Left lobe of liver (tissue), 2 donors: ENCODE measurements at regions not wholly inside any gene's neighbourhood (a gene's known extent, or its start where the extent isn't known, plus 50 kb on each side); places are given as distances from the start of the nearest gene placed in this dataset.
A peak's percentile ranks its signal among the peaks of the same experiment; 100 is the strongest.
"Not testable (repeated sequence)": the region's sequence is repeated elsewhere in the genome, so short reads cannot be mapped to it uniquely, and the experiment has no call there.

Experiments used
- ATAC-seq: fragments of 200-7000 bp; cut with Tn5 transposase; one replicate; pipeline ENCODE4 v1.9.1; 2020; ENCODE audit warnings: mild to moderate bottlenecking, moderate library complexity
- DNase-seq: peaks from one replicate; pipeline ENCODE4 v3.0.0-alpha.2; 2020; ENCODE audit warnings: low spot score
- donor health status: DM: no; HTN: no; CAD: no; lungs with moderate emphysema.
- donor health status: DM: no; HTN: yes; CAD: no.

DNA sequence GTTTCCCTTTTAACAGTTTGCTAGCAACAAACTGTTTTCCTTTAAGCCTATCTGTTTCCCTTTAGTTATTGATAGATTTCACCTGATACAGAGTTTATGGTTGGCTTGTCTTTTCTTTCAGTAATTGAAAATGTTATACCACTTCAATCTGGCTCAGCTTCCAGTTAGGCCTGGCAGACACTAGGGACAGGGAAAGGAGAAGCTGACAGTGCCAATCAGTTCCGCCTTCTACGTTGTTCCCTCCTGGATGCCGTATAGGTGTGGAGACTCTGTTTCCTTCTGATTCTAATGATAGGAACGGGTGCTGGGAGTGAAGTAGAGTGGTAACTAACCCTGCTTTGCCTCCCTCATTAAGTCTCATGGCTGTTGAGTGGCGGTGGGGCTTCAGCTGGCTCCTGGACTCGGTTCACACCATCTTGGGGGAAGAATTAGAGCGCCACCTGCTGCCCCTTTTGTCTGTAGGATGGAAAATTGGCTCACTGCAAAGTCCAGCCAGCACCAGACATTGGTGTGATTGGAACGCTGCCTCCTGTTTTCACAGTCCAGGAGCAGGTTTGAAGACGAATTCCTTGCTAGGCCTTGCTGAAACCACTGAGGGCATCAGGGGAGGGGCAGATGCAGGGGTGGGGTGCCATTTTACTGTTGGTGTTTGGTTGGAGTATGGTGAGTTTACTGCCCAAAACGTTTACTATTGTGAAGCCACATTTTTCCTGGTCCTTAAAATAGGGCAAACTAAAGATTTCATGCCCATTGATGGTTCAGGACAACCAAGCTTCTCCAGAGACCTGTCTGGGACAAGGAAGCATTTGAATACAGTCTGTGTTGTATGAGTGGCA lies 1729.5 kb downstream of the GRIK2 start:
- ATAC-seq (peak; percentile 99), DNase-seq (peak; percentile 78)

GRCh38 chr6:103119056-103119455 lies 1725.5 kb downstream of the GRIK2 start:
- peak; percentile 16 for ATAC-seq
- DNase-seq, result no peak

DNA sequence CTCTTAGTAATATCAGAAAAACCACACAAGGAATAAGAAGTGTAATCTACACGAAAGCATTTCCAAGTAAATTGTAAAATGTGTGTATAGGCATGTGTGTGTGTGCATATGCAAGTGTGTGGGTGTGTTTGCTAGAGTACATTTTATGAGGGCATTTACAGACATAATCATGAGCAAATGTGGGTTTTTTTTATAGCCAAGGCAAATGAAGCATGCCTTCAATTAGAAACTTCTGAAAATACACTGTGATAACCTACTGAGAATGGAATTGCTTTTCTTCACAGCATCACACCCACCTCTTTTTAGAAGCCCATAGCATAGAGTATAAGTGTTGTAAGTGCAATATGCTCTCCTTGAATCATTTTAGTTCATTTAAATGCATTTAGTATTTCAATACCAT lies 1721.1 kb downstream of the GRIK2 start:
- DNase-seq, result no peak
- ATAC-seq, result no peak

GRCh38 chr6:103113416-103113815 lies 1719.9 kb downstream of the GRIK2 start:
- DNase-seq (no peak), ATAC-seq (no peak)

DNA sequence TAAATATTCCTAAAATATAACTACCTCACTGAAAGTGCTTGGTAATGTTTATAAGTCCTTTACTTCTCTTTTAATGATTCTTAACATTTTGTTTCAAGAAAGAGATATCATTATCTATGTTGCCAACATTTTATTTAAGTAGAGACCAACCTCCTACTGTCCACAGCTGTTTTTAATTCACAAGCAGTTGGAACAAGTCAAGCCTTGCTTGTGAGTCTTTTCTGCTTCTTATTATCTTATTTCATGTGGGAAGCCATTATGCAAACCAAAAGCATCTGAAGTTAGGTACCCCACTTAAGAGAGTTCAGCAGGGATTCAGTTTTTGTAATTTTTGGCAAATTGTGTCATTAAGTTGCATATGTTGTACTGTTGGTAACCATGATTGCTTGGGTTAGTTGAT lies 1714.5 kb downstream of the GRIK2 start:
- no peak for ATAC-seq
- DNase-seq, result no peak

GRCh38 chr6:103105686-103106085 lies 1712.2 kb downstream of the GRIK2 start:
- ATAC-seq, result no peak
- DNase-seq, result no peak

DNA sequence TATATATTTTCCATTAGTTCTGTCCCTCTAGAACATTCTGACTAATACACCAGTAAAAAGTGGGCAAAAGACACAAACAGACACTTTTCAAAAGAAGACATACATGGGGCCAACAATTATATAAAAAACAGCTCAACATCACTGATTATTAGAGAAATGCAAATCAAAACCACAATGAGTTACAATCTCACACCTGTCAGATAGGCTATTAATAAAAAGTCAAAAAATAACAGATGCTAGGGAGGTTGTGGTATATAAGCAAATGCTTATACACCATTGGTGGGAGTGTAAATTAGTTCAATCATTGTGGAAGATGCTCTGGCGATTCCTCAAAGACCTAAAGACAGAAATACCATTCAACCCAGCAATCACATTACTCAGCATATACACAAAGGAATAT lies 1707.8 kb downstream of the GRIK2 start:
- ATAC-seq, result no peak
- DNase-seq, result no peak

DNA sequence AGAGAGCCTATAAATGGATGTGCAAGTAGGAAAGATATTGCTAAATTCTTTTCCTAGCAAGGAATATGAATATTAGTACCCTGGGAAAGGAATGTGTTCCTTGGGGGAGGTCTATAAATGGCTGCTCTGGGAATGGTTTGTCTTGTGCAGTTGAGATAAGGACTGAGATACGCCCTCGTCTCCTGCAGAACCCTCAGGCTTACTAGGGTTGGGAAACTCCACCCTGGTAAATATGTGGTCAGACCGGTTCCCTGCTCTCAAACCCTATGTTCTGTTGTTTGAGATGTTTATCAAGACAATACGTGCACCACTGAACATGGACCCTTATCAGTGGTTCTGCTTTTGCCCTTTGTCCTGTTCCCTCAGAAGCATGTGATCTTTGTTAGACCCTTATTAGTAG lies 1698.9 kb downstream of the GRIK2 start:
- DNase-seq, ATAC-seq: not testable (repeated sequence)

- DNase-seq (no peak), ATAC-seq (no peak)
Observed at GRCh38 chr6:103085801-103086200, 1692.3 kb downstream of the GRIK2 start.

GRCh38 chr6:103081876-103082630 lies 1688.5 kb downstream of the GRIK2 start:
- ATAC-seq (no peak), DNase-seq (no peak)

- no peak for DNase-seq
- no peak for ATAC-seq
Observed at GRCh38 chr6:103081126-103081525, 1687.6 kb downstream of the GRIK2 start.

GRCh38 chr6:103080497-103080896 lies 1687.0 kb downstream of the GRIK2 start:
- no peak for DNase-seq
- ATAC-seq, result no peak

DNA sequence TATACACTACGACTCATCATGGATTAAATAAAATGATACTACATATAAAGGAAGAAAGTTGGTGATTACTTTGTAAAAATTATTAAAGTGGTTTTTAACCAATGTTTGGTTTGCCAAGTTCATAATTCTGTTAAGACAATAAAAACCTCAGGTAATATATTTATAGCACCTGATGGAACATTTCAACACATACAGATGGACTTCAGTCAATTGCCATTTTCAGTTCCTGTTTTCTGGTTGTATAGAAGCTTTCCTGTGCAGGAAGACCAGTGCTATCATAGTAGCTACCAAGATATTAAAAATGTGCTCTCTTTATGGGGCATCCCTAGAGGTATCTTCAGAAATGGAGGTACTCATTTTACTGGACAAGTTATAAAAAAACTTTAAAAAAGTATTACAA lies 1686.4 kb downstream of the GRIK2 start:
- ATAC-seq, result no peak
- no peak for DNase-seq

- DNase-seq (no peak), ATAC-seq (no peak)
Observed at GRCh38 chr6:103062136-103062535, 1668.6 kb downstream of the GRIK2 start.

DNA sequence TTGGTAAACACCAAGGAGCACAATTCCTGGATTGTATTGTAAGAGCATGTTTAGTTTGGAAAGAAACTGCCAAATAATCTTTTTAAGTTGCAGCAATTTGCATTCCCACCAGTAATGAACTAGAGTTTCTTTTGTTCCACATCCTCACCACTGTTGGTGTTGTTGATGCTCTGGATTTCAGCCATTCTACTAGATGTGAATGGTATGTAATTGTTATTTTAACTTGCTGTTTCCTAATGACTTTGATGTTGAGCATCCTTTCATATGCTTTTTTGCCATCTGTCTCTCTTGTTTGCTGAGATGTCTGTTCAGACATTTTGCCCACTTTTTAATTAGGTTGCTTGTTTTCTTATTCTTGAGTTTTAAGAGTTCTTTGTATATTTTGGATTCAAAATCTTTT lies 1654.1 kb downstream of the GRIK2 start:
- DNase-seq (no peak), ATAC-seq (no peak)

DNA sequence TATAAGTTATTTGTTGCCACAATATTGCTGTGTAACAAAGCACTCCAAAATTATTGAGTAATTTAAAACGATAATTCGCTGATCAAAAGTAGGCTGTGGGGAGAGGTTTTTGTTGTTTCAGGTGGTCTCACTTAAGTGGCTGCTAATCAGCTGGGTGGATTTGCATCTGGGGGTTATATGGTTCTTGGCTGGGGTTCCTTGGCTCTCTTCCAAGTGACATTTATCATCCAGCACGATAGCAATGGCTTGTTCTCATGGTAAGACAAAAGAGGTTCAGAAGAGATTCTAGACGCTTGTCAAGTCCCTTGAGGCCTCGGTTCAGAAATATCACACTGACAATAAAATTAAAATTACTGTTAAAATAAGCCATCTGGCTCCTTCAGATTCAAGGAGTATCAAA lies 1648.8 kb downstream of the GRIK2 start:
- no peak for ATAC-seq
- DNase-seq, result no peak

GRCh38 chr6:103036846-103037245 lies 1643.3 kb downstream of the GRIK2 start:
- no peak for DNase-seq
- ATAC-seq, result no peak

DNA sequence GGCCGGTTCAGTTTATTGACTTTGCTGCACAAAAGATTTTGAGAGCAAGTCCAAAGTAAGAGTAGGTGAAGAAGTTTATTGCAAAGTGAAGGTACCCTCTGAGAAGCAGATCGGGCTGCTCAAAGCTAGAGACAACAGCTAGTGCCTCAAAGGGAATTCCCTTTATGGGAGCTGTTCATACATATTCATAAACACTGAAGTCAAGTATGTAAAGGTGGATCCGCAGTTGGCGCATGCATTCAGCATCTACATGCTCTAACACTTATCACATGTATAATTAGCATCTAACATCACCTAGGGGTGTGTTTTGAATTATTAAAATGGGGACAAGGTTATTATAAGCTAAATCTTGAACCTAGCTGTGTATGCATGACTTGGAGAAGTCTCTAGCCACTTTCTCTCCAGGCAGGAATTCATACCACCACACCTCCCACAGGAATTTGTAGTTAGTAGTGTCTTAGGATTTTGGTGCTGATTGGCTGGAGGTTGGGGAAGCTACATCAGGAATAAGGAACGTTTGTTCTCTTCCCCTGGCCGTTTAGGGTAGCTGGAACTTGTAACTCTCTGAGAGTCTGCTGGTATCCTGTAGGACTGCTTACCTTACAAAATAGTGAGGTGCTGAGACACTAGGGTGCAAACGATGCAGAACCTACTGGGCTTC lies 1633.9 kb downstream of the GRIK2 start:
- ATAC-seq, result no peak
- no peak for DNase-seq

DNA sequence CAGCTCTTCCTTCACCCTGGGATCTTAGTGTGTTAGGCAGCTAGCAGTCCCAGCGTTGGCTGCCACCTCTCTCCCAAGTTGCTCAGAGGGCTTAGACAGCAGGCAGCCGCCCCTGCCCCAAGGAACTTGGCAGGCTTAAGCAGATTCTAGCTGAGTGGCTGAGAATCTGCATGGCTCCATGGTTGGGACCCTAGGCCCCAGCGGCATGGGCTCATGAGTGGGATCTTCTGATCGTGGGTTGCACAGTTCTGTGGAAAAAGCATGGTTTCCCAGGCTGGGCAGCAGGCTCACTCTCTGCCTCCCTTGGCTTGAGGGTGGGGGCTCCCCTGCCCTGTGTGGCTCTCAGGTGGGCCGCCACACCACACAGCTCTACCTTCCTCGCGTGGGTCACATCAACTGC lies 1624.9 kb downstream of the GRIK2 start:
- no peak for DNase-seq

DNA sequence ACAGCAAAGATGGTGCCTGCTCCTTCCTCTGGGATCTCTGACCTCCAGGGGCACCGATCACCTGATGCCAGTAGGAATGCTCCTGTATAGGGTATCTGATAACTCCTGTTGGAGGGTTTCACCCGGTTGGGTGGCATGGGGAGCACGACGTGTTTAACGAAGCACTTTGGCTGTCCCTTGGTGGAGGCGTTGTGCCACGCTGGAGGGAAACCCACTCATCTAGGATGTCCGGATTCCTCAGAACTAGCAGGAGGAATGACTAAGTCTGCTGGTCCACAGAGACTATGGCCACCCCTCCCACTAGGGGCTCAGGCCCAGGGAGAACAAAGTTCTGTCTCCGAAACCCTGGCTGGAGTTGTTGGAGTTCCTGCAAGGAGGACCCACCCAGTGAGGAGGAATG lies 1624.4 kb downstream of the GRIK2 start:
- ATAC-seq (no peak), DNase-seq (no peak)

More for the DNA sequence above, 1624.9 kb downstream of the GRIK2 start:
- no peak for ATAC-seq

- DNase-seq, result no peak
Observed at GRCh38 chr6:103011605-103012004, 1618.1 kb downstream of the GRIK2 start.

DNA sequence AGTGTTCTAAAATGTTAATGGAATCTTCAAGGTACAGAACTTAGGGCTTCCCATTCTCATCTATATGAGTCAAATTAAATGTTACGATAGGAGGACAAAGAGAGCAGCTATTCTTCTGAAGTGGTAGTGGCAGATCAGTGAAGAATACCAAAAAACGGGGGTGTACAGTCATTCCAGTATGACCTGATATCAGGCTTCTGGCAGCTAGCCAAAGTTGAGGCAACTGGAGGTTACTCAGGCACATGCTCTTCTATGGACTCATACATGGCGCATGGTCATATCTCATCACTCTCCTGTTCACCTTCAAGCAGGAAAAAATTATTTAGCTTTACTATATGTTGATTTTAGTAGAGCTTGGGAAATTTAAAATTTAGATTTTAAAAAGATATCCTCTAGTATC lies 1608.8 kb downstream of the GRIK2 start:
- DNase-seq (no peak), ATAC-seq (no peak)

More at GRCh38 chr6:103011605-103012004, 1618.1 kb downstream of the GRIK2 start:
- ATAC-seq, result no peak
